Choroid plexus epithelial cell (primary cell): ENCODE measurements at regions not wholly inside any gene's neighbourhood (a gene's known extent, or its start where the extent isn't known, plus 50 kb on each side); places are given as distances from the start of the nearest gene placed in this dataset.

Source experiments
- DNase-seq: peaks from one replicate; pipeline ENCODE4 v3.0.0-alpha.2; 2010; ENCODE audit warnings: low read depth
- H3K4me3 ChIP-seq: 2 replicates; pipeline ENCODE4 v1.5.1; 2011; ENCODE audit warnings: low read depth, mild to moderate bottlenecking, control low read depth, low read length, moderate library complexity
- TF ChIP-seq, protein P1 (sequence below): conservative IDR thresholded peaks from 2 replicates; pipeline ENCODE4 v1.5.1; 2011; ENCODE audit warnings: low read depth, mild to moderate bottlenecking, control low read depth, inconsistent platforms, low read length, moderate library complexity

DNA sequence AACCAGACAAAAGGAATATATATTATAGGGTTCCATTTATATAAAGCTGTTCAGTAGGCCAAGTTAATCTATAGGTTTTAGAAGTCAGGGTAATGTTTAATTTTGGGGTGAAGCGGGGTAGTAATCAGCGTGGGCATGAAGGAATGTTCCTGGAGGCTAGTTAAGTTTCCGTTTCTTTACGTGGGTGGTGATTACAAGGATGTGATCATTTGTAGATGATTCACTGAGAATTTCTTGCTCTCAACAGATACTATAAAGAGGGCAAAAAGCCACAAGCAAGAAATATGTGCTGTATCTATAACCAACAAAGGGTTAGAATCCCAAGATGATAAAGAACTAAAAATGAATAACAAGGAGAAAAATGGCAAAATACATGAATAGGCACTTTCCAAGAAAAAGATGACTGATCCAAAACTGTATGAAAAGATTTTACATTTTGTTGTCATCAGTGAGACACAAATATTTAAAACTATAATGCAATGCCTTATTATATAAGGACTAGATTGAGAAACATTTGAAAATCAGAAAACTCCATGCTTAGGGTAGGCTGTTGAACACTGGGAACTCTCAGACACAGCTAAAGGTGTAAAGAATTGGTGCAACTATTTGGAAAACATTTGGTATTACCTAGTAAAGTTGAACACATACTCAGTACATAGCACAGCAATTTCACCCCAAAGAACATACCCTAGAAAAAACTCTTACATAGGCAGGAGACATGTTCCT is 224.3 kb upstream of the S1PR3 start:
- H3K4me3 ChIP-seq, result no peak overlapping the region

DNA sequence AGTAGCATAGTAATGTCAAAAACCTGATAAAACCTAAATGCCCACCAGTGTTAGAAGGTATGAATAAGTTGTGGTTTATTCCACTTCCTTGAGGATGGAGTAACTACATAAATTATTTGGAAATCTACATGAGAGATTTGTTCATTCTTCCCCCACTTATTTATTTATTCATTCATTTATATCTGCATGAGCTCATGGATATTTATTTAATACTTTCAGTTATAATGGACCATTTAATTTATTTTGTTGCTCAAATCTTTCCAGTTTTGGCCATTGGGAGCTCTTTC is 223.8 kb upstream of the S1PR3 start:
- TF ChIP-seq, protein P1, sequence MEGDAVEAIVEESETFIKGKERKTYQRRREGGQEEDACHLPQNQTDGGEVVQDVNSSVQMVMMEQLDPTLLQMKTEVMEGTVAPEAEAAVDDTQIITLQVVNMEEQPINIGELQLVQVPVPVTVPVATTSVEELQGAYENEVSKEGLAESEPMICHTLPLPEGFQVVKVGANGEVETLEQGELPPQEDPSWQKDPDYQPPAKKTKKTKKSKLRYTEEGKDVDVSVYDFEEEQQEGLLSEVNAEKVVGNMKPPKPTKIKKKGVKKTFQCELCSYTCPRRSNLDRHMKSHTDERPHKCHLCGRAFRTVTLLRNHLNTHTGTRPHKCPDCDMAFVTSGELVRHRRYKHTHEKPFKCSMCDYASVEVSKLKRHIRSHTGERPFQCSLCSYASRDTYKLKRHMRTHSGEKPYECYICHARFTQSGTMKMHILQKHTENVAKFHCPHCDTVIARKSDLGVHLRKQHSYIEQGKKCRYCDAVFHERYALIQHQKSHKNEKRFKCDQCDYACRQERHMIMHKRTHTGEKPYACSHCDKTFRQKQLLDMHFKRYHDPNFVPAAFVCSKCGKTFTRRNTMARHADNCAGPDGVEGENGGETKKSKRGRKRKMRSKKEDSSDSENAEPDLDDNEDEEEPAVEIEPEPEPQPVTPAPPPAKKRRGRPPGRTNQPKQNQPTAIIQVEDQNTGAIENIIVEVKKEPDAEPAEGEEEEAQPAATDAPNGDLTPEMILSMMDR, result no peak
- no peak overlapping the region for H3K4me3 ChIP-seq
- no peak for DNase-seq

More for the DNA sequence above, 224.3 kb upstream of the S1PR3 start:
- TF ChIP-seq, protein P1, result no peak
- DNase-seq, result peak; percentile 87

- H3K4me3 ChIP-seq, result no peak overlapping the region
- TF ChIP-seq, protein P1, result no peak
- peak; percentile 34 for DNase-seq
These were observed 218.7 kb upstream of the S1PR3 start for GRCh38 chr9:88772575-88772974.

DNA sequence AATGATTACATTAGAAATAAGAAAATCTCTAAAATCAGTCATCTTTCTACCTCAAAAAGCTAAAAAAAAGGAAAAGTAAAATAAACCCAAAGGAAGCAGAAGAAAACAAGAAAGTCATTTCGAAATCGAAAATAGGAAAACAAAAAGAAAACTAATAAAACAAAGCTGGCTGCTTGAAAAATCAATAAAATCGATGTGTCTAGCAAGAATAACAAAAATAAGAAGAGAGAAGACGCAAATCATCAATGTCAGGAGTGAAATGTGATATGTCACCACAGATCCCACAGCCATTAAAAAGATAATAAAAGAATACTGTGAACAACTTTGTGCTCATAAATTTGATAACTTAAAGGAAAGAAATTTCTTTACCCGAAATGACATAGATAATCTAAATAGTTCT is 218.1 kb upstream of the S1PR3 start:
- no peak overlapping the region for H3K4me3 ChIP-seq
- no peak for DNase-seq
- TF ChIP-seq, protein P1, result no peak

GRCh38 chr9:88773627-88774244 is 217.5 kb upstream of the S1PR3 start:
- TF ChIP-seq, protein P1, result peak; percentile 75
- no peak overlapping the region for H3K4me3 ChIP-seq
- peak; percentile 90 for DNase-seq

DNA sequence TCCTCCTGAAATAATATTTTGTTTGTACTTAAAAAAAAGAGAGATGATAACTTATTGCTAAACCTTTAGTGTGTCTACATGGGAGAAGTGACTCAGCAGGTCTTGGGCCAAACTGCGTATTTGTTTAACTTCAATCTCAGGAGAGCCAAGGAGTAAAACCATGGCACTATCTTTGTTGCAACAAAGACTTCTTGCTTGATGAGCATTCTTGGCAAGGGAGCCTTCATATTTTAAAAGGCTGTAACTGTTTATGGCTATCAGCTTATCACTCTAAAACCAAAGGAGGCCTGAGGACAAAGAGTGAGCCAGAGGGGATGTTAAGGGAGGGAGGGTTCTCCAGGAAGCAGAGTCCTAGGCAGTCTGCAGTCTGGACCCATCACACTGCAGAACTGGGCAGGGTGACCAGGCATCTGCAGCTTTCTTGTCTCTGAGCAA is 216.2 kb upstream of the S1PR3 start:
- DNase-seq, result peak; percentile 97
- H3K4me3 ChIP-seq, result no peak overlapping the region
- TF ChIP-seq, protein P1, result no peak

DNA sequence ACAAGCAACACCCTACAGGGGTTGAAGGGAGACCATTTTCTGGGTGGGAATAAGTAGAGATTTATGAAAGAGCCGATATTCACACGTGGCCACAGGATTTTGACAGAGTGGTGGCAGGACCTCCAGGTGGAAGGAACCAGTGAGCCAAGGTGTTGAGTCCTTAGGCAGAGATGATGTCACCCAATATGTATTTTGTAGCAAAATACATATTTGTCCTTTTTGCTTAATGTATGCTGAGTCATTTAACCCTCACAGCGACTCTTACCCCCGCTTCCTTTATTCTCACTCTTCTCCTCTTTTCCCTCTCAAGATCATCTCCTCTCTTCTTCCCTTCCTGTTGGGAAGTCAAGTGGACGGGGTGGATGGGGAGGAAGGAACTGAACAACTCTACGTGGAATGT is 215.7 kb upstream of the S1PR3 start:
- H3K4me3 ChIP-seq, result no peak overlapping the region
- TF ChIP-seq, protein P1, result no peak
- DNase-seq, result peak; percentile 63
